HG03575 (cell line): ENCODE measurements at regions not wholly inside any gene's neighbourhood (a gene's known extent, or its start where the extent isn't known, plus 50 kb on each side); places are given as distances from the start of the nearest gene placed in this dataset.

Experiments
- ATAC-seq: cut with Tn5 transposase; IDR thresholded peaks from one replicate; pipeline ENCODE4 v1.9.1; 2021; ENCODE audit not compliant: unreplicated experiment, insufficient number of reproducible peaks, low FRiP score; ENCODE audit errors: extremely low read depth

DNA sequence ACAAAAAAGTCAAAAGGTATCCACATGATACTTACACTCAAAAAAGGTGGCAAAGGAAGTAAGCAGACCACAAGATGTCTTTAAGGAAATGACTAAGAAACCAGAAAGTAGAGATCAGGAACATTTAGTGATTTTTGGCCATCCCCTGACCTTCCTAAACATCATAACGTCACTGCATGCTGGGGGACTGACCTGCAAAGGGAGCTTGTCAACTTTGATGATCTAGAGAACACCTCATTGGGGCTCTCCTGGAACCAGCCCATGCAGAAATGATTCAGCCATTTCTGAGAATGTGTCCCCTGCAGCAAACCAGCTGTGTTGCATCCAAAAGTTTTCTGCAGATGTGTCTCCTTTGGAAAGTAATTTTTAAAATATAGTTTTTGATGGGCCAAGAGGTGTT is 152.2 kb upstream of the RASSF8 start:
- no peak for ATAC-seq

DNA sequence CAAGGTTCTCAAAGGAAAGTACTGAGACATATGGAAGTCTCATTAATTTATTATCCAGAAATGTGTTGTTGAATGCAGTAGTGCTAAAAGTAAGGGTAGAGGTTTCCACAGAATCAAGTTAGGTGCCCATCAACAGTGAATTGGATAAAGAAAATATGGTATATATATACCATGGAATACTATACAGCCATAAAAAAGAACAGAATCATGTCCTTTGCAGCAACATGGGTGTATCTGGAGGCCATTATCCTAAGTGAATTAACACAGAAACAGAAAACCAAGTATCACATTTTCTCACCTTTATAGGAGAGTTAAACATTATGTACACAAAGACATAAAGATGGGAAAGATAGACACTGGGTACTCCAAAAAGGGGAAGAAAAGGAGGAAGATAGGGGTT is 149.9 kb upstream of the RASSF8 start:
- ATAC-seq = no peak

DNA sequence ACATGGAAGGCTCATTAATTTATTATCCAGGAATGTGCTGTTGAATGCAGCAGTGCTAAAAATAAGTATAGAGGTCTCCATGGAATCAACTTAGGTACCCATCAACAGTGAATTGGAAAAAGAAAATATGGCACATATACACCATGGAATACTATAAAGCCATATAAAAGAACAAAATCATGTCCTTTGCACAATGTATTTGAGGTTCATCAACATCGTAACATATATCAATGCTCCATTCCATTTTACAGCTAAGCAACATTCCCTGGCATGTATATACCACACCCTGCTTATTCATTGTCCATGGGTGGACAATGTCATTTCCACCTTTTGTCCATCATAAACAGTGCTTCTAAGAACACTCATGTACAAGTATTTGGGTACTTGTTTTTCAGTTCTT is 147.8 kb upstream of the RASSF8 start:
- no peak for ATAC-seq

DNA sequence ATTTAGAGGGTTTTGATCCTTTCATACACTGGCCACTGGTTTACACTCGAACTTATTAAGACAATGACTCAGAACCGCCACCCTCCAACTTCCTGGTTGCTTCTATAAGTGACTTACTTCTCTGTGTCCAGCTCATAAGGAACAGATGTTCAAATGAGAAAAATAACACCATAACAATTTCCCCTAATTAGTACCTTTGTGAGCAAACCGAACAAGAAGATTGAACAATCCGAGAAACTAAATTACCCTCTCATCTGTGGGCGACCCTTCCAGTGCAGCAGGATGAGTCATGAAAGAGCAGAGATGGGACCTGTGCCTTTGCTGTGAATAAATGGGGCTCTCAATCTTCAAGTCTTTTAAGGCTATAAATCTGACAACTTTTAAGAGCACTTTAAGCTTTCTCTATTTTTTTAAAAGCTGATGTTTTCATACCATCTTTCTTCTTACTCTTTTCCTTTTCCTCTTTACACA is 146.8 kb upstream of the RASSF8 start:
- ATAC-seq = no peak

DNA sequence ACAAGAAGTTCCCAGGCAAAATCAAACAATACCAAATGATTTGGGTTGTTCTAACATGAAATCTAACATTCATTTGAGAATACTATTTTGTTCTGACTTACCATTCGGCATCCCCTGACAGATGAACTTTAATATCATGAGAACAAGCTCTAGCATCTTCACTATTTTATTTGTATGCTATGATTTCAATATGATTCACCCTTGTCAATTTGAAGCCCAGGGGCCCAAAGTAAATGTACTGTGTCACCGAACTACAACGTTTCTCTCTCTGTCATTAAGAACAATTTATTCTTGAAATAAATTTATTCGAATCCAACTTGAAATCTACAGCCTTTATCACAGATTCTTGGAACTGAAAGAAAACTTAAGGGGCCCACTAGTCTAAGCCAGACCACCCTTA is 146.2 kb upstream of the RASSF8 start:
- no peak for ATAC-seq

DNA sequence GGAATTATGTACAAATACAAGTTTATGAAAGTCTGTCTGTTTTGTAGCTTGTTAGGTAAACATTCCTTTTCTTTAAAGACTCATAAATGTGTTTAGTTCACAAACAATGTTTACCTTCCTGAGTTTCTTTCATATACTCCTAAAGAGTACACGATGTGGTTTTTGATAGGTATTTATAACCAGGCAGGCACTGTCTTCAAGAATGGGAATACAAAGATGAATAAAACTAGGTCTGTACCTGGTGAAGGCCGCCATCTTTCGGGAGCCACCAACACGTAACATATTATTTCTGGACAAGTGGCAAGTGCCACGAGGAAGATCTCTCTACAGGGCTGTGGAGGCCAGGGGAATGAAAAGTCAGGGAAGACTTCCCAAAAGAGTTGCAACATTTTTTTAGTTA is 144.6 kb upstream of the RASSF8 start:
- no peak for ATAC-seq

DNA sequence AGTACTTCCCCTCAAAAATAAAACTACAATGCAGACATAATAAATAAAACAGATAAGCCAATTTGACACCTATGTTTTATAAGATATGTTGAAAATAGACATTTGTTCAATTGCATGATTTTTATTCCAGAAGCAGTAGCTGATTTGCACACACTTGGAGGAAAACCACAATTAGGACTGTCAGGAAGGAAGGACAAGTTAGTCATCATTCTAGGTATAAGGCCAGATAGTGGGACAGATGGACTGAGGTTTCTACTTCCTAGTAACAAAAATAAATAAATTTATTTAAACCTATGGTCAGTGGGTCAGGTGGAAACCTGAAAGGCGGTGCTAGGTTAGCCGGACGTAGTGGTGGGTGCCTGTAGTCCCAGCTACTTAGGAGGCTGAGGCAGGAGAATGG is 141.8 kb upstream of the RASSF8 start:
- no peak for ATAC-seq

DNA sequence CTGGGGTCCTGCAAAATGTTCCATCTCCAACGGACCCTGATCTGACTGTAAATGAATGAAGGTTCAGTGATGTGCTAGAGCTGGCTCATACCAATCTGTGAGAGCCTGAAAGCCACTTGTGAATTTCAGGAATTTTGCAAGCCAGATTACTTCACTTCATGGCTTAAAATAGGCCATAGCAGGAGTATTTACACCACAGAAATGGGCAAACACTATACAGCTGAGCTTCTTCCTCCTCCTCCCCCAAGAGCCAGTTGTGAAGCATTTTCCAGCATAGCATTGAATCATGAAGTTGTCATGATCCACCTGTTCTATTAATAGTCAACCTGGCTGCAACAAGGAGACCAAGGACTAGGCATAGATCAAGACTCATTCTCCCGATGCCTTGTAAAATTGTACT is 141.3 kb upstream of the RASSF8 start:
- no peak for ATAC-seq

DNA sequence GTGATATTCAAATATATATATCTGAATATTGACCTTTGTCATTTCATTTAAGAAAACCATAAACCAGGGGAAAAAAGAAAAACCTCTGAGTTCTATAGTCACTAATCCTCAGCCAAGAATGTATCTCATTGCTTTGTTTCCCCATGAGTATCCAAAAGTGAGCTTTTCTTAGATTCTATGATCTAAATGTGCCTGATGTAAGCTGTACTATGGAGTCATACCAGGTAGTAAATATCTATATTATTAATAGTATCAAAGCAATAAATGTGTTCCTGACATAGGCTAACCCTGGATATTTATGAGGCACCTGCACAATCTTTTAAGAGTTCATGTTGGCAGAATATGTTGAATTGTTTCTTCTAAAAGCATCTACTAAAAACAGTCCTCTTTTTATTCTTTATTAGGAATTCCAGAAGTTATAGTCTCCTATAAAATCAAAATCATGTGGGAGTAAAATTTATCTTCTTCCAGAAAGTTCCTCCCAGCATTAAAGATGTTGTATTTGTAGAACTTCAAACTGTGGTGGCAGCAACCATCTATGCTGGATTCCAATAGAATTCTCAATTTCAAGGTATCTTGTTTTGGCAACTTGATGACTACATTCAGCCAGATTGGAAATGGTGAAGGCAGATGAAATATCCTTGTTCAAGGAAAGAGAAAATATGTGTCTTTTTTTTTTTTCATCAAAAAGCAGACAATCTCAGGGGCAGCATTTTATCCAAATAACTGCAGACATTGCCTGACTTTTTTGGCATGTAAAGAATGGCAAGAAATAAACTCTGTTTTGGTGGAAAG is 139.7 kb upstream of the RASSF8 start:
- ATAC-seq = no peak

DNA sequence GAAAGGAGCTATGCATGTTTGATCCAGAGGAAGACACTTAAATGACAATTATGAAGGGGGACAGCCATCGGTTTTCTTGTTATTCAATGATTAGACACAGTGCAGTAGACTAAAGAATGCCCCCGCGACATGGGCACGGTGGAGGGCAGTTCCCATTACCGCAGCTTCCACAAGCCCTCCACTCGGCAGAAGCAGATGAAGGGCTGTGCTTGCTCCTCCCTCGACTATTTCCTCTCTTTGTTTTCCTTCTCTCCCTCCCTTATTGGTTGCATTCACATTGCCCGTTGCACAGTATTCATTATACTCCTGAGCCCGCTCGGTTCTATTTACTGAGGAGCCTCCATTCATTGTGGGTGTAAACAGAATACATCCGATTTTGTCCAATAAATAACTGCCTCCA is 138.8 kb upstream of the RASSF8 start:
- no peak for ATAC-seq

DNA sequence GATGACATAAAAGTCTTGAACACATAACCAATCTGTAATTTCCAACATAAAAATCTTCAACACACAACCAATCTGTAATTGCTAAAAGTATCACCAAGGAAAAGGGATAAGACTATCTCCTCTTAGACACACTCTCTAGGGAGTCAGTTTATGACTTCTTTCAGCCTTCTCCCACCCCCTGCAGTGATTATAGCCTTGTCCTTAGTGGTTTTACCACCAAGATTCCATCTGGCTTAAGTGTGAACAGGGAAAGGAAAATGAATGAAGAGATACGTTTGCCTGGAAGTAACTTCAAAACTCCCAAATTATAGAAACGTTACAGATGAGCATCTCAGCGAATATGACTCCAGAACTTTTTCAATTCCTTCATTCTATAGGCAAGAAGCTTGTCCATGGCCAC is 136.2 kb upstream of the RASSF8 start:
- no peak for ATAC-seq

DNA sequence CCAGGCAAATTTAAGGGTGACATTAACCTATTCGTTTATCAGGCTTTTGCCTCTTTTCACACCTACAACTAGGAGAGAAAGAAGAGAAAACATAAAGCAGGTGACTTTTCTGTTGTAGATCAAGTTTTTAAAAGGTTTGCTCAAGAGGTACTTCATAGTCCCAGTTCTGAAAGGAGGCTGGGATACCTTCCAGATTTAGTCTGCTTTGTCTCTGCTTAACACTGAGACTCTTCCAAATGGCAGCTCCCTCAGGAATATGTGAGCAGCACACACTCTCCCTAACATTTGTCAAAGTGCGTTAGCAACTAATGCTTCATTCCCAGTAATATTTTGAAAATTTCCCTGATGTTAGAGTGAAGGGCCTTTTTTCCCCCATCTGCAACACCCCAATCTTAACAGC is 133.7 kb upstream of the RASSF8 start:
- no peak for ATAC-seq

DNA sequence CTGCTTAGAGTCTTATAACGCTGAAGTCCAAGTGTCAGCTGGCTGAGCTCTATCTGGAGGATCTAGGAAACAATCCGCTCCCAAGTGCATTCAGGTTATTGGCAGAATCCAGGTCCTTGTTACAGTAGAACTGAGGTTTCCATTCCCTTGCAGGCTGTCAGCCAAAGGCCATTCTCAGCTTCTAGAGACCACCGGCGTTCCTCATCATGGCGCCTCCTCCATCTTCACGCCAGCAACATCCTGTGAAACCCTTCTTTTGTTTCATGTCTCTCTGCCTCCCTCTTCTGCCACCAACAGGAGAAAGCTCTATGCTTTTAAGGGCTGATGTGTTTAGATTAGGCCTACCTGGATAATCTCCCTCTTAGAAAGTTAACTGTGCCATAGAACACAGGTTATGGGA is 133.0 kb upstream of the RASSF8 start:
- no peak for ATAC-seq

DNA sequence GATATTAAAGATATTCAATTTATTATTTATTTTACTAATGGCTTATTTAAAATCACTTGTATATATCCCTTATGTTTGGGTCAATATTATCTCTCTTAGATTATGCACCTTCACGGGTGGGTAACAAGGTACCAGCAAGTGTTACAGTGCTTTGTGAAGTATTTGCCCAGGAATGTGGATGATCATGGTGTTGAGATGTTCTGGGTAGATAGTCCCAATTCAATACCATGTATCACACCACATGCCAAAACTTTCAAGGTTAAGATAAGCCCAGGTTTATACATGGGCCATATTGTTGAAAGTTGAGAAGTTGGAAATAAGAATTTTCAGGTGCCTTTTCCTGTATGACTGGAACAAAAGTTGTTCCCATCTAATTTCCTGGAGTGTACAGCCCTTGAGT is 131.3 kb upstream of the RASSF8 start:
- no peak for ATAC-seq

DNA sequence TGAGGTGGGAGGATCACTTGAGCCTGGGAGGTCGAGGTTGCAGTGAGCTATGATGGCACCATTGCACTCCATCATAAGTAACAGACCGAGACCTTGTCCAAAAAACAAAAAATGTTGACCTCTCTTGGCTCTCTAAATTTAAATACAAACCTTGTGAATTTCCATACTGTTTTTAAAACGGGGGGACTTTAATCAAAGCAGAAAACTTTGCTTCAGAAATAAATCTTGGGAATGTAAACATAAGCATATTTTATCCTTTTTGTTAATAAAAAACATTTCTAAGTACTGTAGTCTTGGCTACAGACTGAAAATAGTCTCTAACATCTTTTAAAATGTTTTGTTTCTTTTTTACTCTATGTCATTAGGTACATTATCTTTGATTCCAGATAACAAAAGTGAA is 130.7 kb upstream of the RASSF8 start:
- no peak for ATAC-seq

DNA sequence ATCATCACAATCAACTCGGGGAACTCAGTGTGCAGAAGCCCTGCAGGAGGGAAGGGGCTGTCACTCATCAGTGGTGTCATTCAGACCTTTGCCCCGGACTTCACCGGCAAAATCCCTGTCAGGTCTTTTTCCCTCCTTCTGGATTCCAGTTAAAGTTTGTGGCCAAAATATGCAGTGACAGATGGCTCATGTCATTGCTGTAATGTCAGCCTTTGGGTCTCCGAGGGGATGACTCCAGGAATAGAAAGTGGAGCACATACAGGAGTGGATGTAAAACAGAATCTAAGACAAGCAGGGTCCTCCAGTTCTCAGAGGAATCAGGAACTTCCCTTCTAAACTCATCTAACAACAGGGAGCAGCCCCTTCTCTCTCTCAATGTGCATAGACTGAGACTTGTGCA is 130.3 kb upstream of the RASSF8 start:
- ATAC-seq = no peak

DNA sequence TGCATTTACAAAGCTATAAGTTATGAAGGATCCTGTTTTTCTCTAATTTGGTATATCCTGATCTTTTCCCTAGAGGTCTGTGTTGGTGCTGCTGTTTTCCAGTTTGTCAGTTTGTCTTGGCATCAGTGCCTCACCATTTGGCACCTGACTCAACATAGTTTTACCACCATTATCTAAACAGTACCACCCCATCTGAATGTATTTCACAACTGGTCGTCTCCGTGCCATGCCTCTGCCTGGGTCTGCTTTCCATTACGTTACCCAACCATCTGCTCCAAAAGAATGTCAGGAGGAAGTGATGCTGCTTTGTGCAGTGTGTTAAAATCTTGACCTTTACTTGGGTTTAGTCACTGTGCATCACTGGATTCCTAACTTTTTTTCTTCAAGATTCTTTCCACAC is 129.3 kb upstream of the RASSF8 start:
- no peak for ATAC-seq

DNA sequence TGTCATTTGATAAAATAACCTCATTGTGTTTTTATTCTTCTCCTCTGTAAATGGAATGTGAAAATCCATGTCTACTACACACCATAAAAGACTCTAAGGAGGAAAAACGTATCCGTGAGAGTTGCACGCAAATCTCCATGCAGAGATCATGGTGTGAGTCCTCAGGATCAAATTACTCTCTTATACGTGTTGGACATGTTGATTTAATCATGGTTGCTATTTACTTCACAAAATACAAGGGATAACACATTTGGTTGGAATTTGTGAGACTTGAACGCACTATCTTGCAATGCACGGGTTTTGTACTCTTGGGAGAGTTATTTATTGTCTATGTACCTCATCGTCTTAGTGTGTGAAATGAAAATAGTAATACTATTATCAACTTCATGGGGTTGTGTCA is 128.0 kb upstream of the RASSF8 start:
- ATAC-seq = no peak

DNA sequence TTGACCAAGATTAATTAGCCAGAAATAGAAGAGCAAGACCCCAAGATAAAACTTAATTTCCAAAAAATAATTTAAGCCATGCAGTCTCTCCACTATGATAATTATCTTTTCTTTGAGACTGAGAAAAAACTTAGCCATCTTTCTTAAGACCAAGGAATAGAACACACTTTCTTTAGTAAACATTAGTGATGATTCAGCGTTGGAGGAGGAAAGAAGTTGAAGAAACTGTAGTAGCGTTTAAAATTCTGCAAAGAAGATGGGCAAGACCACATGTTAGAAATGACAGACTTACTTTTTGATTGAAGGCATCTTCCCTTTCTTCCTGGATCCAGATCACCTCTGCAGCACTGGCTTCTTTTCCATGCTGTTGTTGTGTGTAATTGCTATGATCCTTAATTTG is 124.8 kb upstream of the RASSF8 start:
- no peak for ATAC-seq

DNA sequence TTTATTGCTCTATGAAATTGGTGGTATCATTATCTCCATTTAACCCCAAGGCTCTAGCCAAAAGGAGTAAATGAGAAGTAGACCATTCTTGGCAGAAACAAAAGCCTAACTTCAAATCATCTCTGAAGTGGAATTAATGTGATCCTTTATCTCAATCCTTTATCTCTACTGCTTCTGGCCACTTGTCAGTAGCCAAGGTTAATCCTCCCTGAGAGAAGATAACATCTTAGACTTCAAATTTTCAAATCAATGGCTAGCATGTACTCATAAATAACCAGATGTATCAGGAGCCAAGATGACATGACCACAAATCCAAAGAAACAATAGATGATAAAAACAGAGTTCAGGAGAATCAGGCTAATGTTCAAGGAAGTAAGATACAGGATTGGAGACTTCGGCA is 123.1 kb upstream of the RASSF8 start:
- ATAC-seq = no peak

DNA sequence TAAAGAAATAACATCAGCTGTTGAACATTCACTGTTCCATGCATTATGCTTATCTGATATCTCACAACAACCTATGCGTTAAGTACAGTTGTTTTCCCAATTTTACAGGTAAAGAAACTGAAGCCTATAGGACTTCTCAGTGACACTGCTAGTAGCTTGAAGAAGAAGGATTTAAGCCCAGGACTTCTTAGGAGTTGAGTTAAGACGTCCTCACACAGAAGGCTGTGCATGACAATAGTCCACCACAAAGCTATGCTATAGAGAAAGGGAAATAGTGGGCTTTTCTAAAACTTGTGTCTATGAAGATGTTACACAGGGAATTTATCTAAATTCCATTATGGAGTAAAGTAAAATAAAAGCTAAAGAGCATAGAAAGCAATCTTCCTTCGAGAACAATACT is 120.5 kb upstream of the RASSF8 start:
- ATAC-seq = no peak
